Chondrocyte (in vitro differentiated cells): ENCODE measurements at regions not wholly inside any gene's neighbourhood (a gene's known extent, or its start where the extent isn't known, plus 50 kb on each side); places are given as distances from the start of the nearest gene placed in this dataset.

Source experiments
- DNase-seq: peaks from one replicate; pipeline ENCODE4 v3.0.0; 2021; ENCODE audit warnings: mixed read lengths, low spot score
- H3K27ac Mint-ChIP-seq: one replicate; pipeline ENCODE4 v1.8.0; 2021; ENCODE audit warnings: mild to moderate bottlenecking, moderate library complexity, mixed read lengths; ENCODE audit not compliant: unreplicated experiment
- H3K27me3 Mint-ChIP-seq: 2 replicates; pipeline ENCODE4 v1.8.0; 2021; ENCODE audit warnings: low read depth, mixed read lengths
- H3K36me3 Mint-ChIP-seq: 2 replicates; pipeline ENCODE4 v1.8.0; 2021; ENCODE audit warnings: low read depth, mixed read lengths
- H3K4me1 Mint-ChIP-seq: 2 replicates; pipeline ENCODE4 v1.8.0; 2021; ENCODE audit warnings: low read depth, mild to moderate bottlenecking, mixed read lengths
- H3K4me3 Mint-ChIP-seq: one replicate; pipeline ENCODE4 v1.8.0; 2021; ENCODE audit warnings: mild to moderate bottlenecking, moderate library complexity, mixed read lengths; ENCODE audit not compliant: unreplicated experiment
- H3K9me3 Mint-ChIP-seq: 2 replicates; pipeline ENCODE4 v1.8.0; 2021; ENCODE audit warnings: low read depth, mixed read lengths
- TF ChIP-seq, protein P1 (sequence below): fragments of 200-600 bp; sonication (generic); IDR thresholded peaks from 2 replicates; pipeline ENCODE4 v1.5.0; 2021; ENCODE audit warnings: antibody characterized with exemption, mild to moderate bottlenecking, moderate library complexity

DNA sequence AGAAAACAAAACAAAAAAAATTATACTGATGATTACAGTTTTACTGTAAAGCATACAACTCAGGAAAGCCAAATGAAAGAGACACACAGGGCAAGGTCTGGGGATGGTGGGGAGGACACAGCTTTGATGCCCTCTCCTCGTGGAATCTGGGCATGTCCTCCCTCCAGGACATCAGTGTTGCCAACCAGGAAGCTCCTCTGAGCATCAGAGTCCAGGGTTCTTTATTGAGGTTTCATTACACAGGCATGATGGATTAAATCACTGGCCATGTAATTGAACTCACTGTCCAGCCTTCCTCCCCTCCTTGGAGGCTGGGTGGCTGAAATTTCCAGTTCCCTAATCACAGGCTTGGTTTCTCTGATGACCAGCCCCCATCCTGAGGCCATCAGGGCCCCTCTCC is 89.6 kb upstream of the MIER3 start:
- H3K27me3 Mint-ChIP-seq = peaks cover 3% of the 10 kb centered on the region
- no peak overlapping the region for H3K4me3 Mint-ChIP-seq
- H3K4me1 Mint-ChIP-seq = no peaks in the 10 kb centered on the region
- TF ChIP-seq, protein P1, sequence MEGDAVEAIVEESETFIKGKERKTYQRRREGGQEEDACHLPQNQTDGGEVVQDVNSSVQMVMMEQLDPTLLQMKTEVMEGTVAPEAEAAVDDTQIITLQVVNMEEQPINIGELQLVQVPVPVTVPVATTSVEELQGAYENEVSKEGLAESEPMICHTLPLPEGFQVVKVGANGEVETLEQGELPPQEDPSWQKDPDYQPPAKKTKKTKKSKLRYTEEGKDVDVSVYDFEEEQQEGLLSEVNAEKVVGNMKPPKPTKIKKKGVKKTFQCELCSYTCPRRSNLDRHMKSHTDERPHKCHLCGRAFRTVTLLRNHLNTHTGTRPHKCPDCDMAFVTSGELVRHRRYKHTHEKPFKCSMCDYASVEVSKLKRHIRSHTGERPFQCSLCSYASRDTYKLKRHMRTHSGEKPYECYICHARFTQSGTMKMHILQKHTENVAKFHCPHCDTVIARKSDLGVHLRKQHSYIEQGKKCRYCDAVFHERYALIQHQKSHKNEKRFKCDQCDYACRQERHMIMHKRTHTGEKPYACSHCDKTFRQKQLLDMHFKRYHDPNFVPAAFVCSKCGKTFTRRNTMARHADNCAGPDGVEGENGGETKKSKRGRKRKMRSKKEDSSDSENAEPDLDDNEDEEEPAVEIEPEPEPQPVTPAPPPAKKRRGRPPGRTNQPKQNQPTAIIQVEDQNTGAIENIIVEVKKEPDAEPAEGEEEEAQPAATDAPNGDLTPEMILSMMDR = no peak
- no peaks in the 10 kb centered on the region for H3K36me3 Mint-ChIP-seq
- DNase-seq = no peak
- H3K27ac Mint-ChIP-seq = no peak overlapping the region
- no peaks in the 10 kb centered on the region for H3K9me3 Mint-ChIP-seq

DNA sequence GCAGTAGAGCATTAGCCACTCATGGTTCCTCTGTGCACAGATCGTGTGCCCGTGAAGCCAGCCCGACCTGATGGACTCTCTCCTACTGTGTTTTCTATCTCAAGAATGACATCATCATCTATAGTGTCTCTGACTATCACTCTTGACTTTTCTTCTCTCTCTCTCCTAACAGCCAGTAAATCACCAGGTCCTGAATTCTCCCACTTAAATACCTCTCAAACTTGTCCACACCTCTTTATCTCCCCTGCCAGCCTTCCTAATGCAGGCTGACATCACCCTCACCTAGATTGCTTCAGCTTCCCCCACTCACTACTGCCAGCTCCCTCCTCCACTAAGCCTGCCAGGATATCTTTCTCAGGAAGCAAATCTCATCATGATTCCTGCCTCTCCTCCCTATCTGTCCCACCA is 90.6 kb upstream of the MIER3 start:
- Mint-ChIP-seq H3K9me3 (no peaks in the 10 kb centered on the region), H3K27ac (no peak overlapping the region), H3K36me3 (no peaks in the 10 kb centered on the region)

DNA sequence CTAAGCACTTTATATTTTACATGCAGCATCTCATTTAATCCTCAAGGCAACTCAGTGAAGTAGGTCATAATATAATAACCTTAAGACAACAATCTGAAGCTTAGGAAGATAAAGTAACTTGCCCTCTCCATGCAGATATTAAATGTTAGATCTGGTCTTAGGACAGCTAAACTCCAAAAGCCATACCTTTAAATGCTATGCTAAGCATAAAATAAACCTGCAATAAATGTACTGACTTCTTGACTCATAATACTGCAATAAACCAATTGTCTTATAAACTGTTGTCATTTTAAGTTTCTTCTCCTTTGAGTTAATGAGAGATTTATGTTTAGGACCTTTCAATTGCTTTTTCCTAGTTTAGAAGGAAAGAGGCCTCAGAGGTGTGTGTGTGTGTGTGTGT is 102.2 kb upstream of the MIER3 start:
- no peak for DNase-seq
- H3K4me3 Mint-ChIP-seq = no peak overlapping the region
- TF ChIP-seq, protein P1 = no peak
- peaks cover 20% of the 10 kb centered on the region for H3K27me3 Mint-ChIP-seq
- H3K4me1 Mint-ChIP-seq = no peaks in the 10 kb centered on the region
- H3K27ac Mint-ChIP-seq = no peak overlapping the region
- H3K9me3 Mint-ChIP-seq = peaks cover 5% of the 10 kb centered on the region
- no peaks in the 10 kb centered on the region for H3K36me3 Mint-ChIP-seq

More for the DNA sequence above, 90.6 kb upstream of the MIER3 start:
- DNase-seq = no peak
- peaks cover 3% of the 10 kb centered on the region for H3K27me3 Mint-ChIP-seq
- no peak overlapping the region for H3K4me3 Mint-ChIP-seq
- H3K4me1 Mint-ChIP-seq = no peaks in the 10 kb centered on the region
- TF ChIP-seq, protein P1 = no peak

DNA sequence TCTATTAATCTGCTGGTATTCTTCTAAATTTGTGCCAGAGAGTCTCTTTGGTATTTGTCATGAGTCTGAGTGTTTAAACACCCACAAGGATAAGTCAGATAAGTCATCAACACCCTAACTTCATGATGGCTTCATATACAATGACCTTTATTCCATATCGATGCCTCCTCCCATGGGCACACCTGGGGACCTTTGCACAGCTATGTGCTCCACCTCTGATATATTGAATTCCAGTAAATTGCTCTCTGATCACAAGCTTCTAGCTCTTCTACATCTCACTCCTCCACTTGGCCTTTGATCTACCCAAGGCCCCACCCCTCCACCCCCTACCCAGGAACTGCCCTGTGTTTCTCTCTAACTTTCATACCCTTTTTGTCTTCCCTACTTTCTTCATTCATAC is 102.7 kb upstream of the MIER3 start:
- H3K4me1 Mint-ChIP-seq = no peaks in the 10 kb centered on the region
- H3K27me3 Mint-ChIP-seq = peaks cover 20% of the 10 kb centered on the region
- H3K4me3 Mint-ChIP-seq = no peak overlapping the region
- DNase-seq = no peak
- TF ChIP-seq, protein P1 = no peak
- H3K36me3 Mint-ChIP-seq = no peaks in the 10 kb centered on the region
- H3K9me3 Mint-ChIP-seq = peaks cover 5% of the 10 kb centered on the region
- H3K27ac Mint-ChIP-seq = no peak overlapping the region

DNA sequence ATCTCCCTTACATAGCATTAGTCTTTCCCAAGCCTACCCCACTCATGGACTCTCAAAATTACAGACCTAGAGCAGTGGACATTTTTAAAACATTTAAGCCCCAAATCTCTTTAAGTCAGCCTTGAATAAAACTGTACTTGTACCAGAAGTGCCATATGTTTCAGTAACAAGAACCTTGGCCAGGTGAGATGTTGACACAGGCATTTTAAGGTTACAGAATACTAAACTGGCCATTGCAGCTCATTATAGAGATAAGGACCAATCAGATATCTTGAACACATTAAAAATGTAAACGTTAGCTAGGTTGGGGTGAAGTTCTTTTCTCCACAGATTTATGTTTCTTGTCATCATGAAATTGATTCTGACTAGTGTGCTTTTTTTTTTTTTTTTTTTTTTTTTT is 103.8 kb upstream of the MIER3 start:
- Mint-ChIP-seq H3K27ac (no peak overlapping the region), H3K9me3 (peaks cover 5% of the 10 kb centered on the region), H3K27me3 (peaks cover 15% of the 10 kb centered on the region), H3K4me3 (no peak overlapping the region), H3K36me3 (no peaks in the 10 kb centered on the region), H3K4me1 (no peaks in the 10 kb centered on the region)
- TF ChIP-seq, protein P1 = no peak
- no peak for DNase-seq
